Globus pallidus (tissue), 1 donor: ENCODE measurements at regions not wholly inside any gene's neighbourhood (a gene's known extent, or its start where the extent isn't known, plus 50 kb on each side); places are given as distances from the start of the nearest gene placed in this dataset.

Experiments
- DNase-seq: peaks from one replicate; pipeline ENCODE4 v3.0.0-alpha.2; 2015; ENCODE audit warnings: low spot score

DNA sequence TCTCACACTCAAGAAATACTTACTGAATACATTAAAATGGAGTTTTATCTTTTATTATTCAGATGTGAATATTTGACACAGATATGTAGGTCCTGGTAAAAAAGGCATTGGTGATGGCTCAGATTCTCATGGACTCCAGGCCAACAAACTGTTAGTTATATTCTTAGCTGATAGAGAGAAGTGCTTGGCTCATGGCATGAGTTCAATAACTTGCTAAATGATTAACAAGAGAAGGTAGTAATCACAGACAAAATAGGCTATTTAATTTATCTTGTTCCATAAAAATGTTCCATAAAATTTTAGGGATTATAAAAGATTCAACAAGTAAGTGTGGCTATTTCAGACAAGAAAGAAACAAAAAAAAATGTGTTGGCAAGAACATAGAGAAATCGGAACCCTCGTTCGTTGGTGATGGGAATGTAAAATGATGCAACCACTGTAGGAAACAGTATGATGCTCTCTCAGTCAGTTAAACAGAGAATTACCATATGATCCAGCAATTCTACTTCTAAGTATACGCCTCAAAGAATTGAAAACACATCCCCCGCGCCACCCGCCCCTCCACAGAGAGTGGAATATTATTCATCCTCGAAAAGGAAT, 737.8 kb upstream of the ADAMTS5 start:
- no peak for DNase-seq

GRCh38 chr21:27703791-27704190, 736.9 kb upstream of the ADAMTS5 start:
- no peak for DNase-seq

- DNase-seq: peak; percentile 87
Measured at GRCh38 chr21:27700974-27701614, 734.2 kb upstream of the ADAMTS5 start.

DNA sequence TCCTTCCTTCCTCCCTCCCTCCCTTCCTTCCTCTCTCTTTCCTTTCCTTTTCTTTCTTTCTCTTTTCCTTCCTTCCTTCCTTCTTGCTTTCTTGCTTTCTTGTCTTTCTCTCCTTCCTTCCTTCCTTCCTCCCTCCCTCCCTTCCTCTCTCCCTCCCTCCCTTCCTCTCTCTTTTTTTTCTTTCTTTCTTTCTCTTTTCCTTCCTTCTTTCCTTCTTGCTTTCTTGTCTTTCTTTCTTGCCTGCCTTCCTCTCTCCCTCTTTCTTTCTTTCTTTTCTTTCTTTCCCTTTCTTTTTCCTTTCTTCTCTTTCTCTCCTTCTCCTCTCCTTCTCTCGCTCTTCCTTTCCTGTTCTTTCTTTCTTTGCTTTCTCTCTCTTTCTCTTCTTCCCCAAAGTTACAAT, 728.4 kb upstream of the ADAMTS5 start:
- no peak for DNase-seq

DNA sequence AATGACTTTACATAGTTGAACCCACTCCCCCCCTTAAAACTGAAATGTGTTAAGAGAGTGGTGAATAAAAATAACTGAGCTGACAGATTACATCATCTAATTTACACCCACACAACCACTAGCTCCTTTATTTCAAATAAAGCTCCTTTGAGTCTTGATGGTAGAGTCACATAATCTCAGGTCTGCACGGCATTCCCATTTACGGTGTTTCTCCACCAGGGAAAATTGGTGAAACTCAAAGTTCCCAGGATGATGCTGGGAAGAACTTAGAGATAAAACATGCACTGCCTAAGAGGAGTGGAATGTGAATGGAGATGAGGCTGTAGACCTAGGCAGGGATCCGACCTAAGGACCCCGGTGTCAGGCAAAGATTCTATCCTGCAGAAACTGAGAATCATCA, 727.8 kb upstream of the ADAMTS5 start:
- DNase-seq: no peak

DNA sequence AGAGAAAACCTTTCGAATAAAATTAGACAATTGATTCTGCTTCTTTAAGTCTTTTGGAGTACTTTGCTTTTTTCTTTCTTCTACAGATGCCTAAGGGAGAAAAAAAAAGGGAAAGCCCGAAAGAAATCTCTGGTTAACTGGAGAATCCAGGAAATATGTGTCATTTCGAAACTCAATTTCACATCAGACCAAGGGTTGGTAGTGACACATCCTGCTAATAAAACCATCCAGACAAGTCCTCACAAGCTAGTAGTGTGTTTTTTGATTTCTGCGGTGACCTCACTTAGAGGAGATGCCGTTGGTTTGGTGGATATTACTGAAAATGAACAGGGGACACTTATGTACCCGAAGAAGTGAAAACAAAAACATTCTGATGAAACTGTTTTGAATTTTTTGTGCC, 726.5 kb upstream of the ADAMTS5 start:
- DNase-seq: no peak

DNA sequence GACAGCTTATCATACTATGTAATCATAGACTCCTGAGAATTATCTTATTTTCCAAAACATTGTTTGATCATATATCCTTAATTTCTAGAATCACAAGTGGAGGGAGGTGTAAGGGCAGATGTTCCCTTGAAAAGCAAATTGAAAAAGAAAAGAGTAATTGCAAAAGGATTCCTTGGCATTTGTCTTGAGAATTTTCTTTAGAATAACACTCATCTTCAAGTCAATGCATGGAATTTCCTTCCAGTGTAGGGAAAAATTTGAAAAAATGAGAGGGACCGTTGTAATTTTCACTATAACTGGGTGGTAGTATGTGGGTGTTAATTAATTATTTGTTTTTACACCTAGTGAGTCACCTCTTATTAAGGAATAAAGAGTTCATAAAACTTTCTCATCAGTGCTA, 724.6 kb upstream of the ADAMTS5 start:
- DNase-seq: no peak

- DNase-seq: no peak
Measured at GRCh38 chr21:27691006-27691405, 724.1 kb upstream of the ADAMTS5 start.

GRCh38 chr21:27690426-27690825, 723.5 kb upstream of the ADAMTS5 start:
- DNase-seq: no peak

DNA sequence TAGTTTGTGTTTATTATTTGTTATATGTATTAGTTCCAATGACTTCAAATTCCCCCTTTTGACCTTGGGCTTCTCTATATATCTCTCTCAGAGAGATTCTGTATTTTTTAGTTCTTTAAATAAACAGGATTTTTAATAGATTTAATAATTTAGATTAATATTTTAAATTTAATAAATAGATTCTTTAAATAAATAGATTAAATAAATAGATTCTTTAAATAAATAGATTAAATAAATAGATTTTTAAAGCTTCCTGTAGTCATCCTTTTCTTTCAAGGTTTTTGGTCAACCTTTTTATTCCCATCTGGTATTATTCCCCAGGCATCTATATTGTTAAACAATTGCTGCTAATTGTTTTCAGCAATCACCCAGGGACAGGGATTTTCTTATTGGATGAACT, 721.9 kb upstream of the ADAMTS5 start:
- no peak for DNase-seq

- no peak for DNase-seq
Measured at GRCh38 chr21:27683292-27683691, 716.4 kb upstream of the ADAMTS5 start.

GRCh38 chr21:27681841-27682240, 715.0 kb upstream of the ADAMTS5 start:
- DNase-seq: no peak

DNA sequence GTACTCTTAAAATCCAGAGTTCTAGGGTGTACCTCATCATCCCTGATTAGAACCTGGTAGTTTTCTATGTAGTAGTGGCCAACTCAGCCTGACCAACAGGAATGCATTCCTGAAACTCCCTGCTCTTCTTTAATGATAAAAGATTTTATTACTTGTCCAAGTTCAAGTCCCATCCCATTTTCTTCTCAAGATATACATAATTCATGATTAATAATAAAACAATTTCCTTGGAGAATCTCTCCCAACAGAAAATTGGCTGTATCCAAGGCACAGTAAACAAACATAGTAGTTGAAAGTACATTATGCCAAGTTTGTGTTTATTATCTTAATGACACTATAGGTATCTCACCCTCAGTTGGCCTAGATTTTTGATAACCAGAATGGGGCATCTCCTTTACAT, 714.1 kb upstream of the ADAMTS5 start:
- DNase-seq: no peak

- no peak for DNase-seq
Measured at GRCh38 chr21:27680181-27680580, 713.3 kb upstream of the ADAMTS5 start.

- DNase-seq: no peak
Measured at GRCh38 chr21:27678511-27678910, 711.6 kb upstream of the ADAMTS5 start.

GRCh38 chr21:27677546-27677945, 710.7 kb upstream of the ADAMTS5 start:
- no peak for DNase-seq

- no peak for DNase-seq
Measured at GRCh38 chr21:27675306-27675705, 708.4 kb upstream of the ADAMTS5 start.

- DNase-seq: no peak
Measured at GRCh38 chr21:27674041-27674615, 707.2 kb upstream of the ADAMTS5 start.

DNA sequence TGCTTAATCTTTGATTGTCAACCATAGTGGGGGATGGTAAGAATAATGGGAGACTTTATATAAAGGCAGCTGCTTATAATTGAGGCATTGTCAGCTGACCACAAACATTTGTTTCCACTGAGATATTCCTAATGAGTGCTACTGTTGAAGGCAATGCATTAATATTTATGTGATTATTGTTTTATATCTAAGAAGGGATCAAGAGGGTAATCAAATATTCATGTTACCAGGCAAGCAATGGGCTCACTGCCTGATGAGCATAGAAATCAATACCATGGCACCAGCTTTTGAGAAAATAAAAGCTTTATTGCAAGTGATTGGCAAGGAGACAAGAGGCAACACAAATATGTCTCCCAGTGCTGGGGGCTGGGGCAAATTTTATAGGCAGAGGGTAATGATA, 706.7 kb upstream of the ADAMTS5 start:
- no peak for DNase-seq

GRCh38 chr21:27671207-27671606, 704.3 kb upstream of the ADAMTS5 start:
- DNase-seq: no peak

GRCh38 chr21:27653481-27653880, 686.6 kb upstream of the ADAMTS5 start:
- DNase-seq: no peak

DNA sequence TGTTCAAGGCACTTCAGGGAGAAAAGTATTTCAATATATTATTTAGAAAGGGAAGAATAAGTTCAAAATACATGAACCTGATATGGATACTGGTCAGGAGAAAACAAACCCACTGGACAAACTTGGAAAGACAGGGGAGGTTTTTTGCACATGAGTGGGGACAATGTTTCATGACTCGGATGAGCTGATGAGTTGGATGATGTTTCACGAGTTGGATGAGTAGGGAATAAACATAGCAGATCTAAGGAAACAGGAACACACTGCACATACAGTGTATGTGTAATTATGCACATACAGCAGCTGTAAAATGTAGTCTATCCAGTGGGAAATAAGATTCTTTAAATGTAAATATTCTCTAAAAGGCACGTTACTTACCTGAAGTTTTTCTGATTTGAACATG, 682.9 kb upstream of the ADAMTS5 start:
- no peak for DNase-seq

GRCh38 chr21:27649323-27649722, 682.4 kb upstream of the ADAMTS5 start:
- no peak for DNase-seq

DNA sequence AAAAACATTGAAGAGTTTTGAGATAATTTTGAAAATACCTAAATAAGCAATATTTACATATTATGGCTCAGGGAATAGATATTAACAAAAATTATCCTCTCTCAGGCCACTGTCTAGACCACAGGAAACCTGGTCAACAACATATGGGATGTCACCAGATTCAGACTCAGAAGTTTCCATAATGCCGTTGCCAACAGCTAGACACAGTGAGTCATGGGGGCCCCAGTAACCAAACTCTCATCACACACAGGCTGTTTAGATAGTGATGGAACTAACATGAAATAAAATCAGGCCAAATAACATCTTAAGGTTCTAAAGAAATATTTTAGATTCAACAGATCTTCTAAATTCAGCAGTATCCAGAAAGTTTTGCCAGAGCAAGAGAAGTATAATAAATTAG, 681.7 kb upstream of the ADAMTS5 start:
- DNase-seq: no peak
